PFSK-1 (cell line): ENCODE measurements at regions not wholly inside any gene's neighbourhood (a gene's known extent, or its start where the extent isn't known, plus 50 kb on each side); places are given as distances from the start of the nearest gene placed in this dataset.

ENCODE experiments used
- FOXP2 ChIP-seq: optimal IDR thresholded peaks from 2 replicates; pipeline ENCODE3; 2011; ENCODE audit warnings: borderline replicate concordance, control low read depth, inconsistent platforms; ENCODE audit not compliant: insufficient read depth; ENCODE audit errors: extremely low read length, extremely low read depth
- POLR2AphosphoS5 ChIP-seq: IDR thresholded peaks from 2 replicates; pipeline ENCODE4 v1.6.1; 2012; ENCODE audit warnings: low read depth, mild to moderate bottlenecking, control low read depth, low read length, moderate library complexity
- SIN3A ChIP-seq: IDR thresholded peaks from 2 replicates; pipeline ENCODE4 v1.6.1; 2012; ENCODE audit warnings: mild to moderate bottlenecking, low read length, moderate library complexity, borderline replicate concordance; ENCODE audit not compliant: insufficient read depth
- TAF1 ChIP-seq: IDR thresholded peaks from 2 replicates; pipeline ENCODE4 v1.6.1; 2012; ENCODE audit warnings: low read length, control low read depth, borderline replicate concordance; ENCODE audit not compliant: insufficient read depth
- TF ChIP-seq, protein P1 (sequence below), 2 experiments: IDR thresholded peaks; 2 replicates each; pipeline versions ENCODE4 v1.6.1 to v1.8.0; 2011 to 2012; ENCODE audit warnings: low read depth in 2 of 2, low read length in 2 of 2, control low read depth in 1 of 2, inconsistent platforms in 1 of 2, mild to moderate bottlenecking in 1 of 2, moderate library complexity in 1 of 2; ENCODE audit not compliant: insufficient read depth in 1 of 2

DNA sequence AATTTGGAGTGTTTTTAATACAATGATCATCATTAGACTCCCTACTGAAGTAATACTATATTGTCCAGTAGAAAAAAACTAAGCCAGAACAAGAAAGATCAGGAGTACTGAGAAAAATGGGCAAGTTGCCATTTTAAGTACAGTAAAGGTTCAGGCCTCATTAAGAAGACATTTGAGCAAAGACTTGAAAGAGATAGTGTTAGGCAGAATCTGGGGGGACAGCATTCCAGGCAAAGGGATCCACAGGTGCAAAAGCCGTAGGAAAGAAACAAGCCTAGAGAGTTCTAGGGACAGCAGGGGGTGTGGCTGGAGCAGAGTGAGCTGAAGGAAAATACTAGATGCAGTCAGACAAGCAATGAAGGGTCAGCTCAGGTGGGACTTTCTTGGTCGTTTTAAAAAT is 58.1 kb upstream of the INTU start:
- TF ChIP-seq SIN3A (no peak), TAF1 (no peak), POLR2AphosphoS5 (no peak), FOXP2 (no peak)
- TF ChIP-seq, protein P1, sequence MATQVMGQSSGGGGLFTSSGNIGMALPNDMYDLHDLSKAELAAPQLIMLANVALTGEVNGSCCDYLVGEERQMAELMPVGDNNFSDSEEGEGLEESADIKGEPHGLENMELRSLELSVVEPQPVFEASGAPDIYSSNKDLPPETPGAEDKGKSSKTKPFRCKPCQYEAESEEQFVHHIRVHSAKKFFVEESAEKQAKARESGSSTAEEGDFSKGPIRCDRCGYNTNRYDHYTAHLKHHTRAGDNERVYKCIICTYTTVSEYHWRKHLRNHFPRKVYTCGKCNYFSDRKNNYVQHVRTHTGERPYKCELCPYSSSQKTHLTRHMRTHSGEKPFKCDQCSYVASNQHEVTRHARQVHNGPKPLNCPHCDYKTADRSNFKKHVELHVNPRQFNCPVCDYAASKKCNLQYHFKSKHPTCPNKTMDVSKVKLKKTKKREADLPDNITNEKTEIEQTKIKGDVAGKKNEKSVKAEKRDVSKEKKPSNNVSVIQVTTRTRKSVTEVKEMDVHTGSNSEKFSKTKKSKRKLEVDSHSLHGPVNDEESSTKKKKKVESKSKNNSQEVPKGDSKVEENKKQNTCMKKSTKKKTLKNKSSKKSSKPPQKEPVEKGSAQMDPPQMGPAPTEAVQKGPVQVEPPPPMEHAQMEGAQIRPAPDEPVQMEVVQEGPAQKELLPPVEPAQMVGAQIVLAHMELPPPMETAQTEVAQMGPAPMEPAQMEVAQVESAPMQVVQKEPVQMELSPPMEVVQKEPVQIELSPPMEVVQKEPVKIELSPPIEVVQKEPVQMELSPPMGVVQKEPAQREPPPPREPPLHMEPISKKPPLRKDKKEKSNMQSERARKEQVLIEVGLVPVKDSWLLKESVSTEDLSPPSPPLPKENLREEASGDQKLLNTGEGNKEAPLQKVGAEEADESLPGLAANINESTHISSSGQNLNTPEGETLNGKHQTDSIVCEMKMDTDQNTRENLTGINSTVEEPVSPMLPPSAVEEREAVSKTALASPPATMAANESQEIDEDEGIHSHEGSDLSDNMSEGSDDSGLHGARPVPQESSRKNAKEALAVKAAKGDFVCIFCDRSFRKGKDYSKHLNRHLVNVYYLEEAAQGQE (IDR thresholded peaks at IDR 0.05; ENCODE audit: insufficient read depth in 1 of 2, low read depth in 2 of 2, low read length in 2 of 2): no peak

DNA sequence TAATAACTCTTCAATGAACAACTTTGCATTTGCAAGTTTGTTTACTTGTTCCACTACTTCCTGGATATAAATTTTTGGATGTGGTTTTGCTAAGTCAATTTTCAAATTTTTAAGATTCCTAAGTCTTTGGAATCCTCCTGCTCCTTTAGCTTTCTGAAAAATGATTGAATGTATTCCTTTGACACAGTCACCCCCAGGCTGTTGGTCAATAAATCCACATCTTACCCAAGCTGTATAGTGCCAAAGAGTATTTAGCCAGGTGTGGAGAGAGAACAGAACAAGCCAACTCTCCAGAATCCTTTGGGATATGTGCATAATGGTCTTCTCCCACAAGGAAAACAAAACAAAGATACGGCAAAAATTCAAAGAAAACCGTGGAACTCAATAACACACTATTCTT is 56.9 kb upstream of the INTU start:
- TF ChIP-seq POLR2AphosphoS5 (no peak), TAF1 (no peak), SIN3A (no peak), FOXP2 (no peak)
- TF ChIP-seq, protein P1 (IDR thresholded peaks at IDR 0.05; ENCODE audit: insufficient read depth in 1 of 2, low read depth in 2 of 2, low read length in 2 of 2): no peak

DNA sequence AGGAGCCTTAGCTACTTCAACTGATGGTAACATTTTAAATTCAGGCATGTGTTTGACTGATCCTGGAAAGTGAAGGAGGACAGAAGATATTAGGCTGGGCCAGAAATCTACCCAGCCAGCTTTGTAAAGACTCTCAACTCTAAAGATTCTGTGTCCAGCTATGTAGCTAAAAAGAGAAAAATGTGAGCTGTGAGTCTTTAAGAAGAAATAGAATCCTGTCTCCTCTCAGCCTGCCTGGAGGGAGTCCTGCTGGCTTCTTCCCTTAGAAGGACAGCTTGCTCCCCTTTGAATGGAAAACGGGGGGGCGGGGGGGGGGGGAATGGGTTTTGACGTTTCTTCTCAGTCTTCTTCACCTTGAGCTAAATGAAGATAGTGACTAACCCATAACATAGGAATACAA is 54.3 kb upstream of the INTU start:
- TF ChIP-seq SIN3A (no peak), POLR2AphosphoS5 (no peak), TAF1 (no peak), FOXP2 (no peak)
- TF ChIP-seq, protein P1 (IDR thresholded peaks at IDR 0.05; ENCODE audit: insufficient read depth in 1 of 2, low read depth in 2 of 2, low read length in 2 of 2): no peak

DNA sequence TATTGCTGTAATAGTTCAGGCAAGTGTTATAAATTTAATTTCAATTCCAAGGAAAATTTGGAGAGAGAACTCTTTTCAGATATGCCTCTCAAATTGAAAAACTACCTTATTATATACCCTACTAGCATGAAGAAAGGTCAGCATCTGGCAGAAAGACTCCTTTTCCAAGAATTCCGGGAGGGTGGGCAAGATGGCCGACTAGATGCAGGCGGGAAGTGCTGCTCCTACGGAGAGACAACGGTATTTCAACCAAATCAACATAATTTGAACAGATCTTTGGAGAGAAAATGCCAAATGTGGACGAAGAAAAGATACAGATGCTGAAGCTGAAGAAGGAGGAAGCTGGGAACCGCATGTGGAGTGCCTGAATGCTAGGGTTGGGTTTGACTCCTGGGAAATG is 53.8 kb upstream of the INTU start:
- TF ChIP-seq POLR2AphosphoS5 (no peak), SIN3A (no peak), TAF1 (no peak), FOXP2 (no peak)
- TF ChIP-seq, protein P1 (IDR thresholded peaks at IDR 0.05; ENCODE audit: insufficient read depth in 1 of 2, low read depth in 2 of 2, low read length in 2 of 2): no peak

DNA sequence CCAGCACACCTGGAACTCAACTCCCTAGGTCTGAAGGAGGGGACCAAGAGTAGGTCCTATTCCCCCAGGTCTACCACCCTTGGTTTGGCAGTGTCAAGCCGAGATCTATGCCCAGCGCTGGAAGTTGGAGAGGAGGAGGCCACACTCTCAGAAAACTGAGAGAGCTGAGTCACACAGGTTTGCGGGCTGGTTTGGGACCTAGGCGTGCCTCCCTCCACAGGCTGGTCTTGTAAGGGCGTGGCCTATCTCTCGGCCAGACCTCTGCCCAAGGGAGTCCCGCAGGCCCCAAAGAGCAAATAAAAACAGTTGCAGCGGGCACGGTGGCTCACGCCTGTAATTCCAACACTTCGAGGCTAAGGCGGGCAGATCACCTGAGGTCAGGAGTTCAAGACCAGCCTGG is 52.9 kb upstream of the INTU start:
- TF ChIP-seq FOXP2 (no peak), TAF1 (no peak), SIN3A (no peak), POLR2AphosphoS5 (no peak)
- TF ChIP-seq, protein P1 (IDR thresholded peaks at IDR 0.05; ENCODE audit: insufficient read depth in 1 of 2, low read depth in 2 of 2, low read length in 2 of 2): no peak
